Endothelial cell of umbilical vein (primary cell): ENCODE measurements at regions not wholly inside any gene's neighbourhood (a gene's known extent, or its start where the extent isn't known, plus 50 kb on each side); places are given as distances from the start of the nearest gene placed in this dataset.
"Not testable (repeated sequence)": the region's sequence is repeated elsewhere in the genome, so short reads cannot be mapped to it uniquely, and the experiment has no call there.

ENCODE experiments used
- BruUV-seq: library from RNA; stranded (reverse); fragments of 400-500 nt; replicated peaks from 2 replicates; lab custom pipeline; 2021; lab: Mats Ljungman, UMichigan
- CTCF ChIA-PET: fragments of 300-600, 350-600 bp; sonication (Branson Sonifier 250); formaldehyde crosslinking; loops from one replicate; lab custom pipeline; 2021; ENCODE audit warnings: antibody characterized with exemption, inconsistent platforms; lab: Charles Lee
- POLR2A ChIA-PET: fragments of 300-600, 350-600 bp; sonication (Branson Sonifier 250); formaldehyde crosslinking; loops from one replicate; lab custom pipeline; 2021; ENCODE audit warnings: antibody characterized with exemption, inconsistent platforms; lab: Charles Lee
- DNase-seq: peaks from one replicate; pipeline ENCODE4 v3.0.0-alpha.2; 2011; ENCODE audit warnings: low read depth, low spot score
- FAIRE-seq: peaks from 2 replicates; lab custom pipeline; 2011; peaks lifted over from hg19 to GRCh38; lab: Jason Lieb, UNC
- H2AFZ ChIP-seq: 2 replicates; pipeline ENCODE4 v1.6.0; 2012; ENCODE audit warnings: low read depth, low read length, control low read depth, inconsistent platforms
- H3K27ac ChIP-seq: 2 replicates; pipeline ENCODE4 v1.5.1; 2011; ENCODE audit warnings: low read depth, mild to moderate bottlenecking, control low read depth, low read length, moderate library complexity; ENCODE audit not compliant: insufficient read depth
- H3K27me3 ChIP-seq, 2 experiments: 2 replicates each; pipeline versions ENCODE4 v1.6.0 to v1.6.1; 2011; ENCODE audit warnings: low read length in 2 of 2, mixed read lengths in 1 of 2; ENCODE audit not compliant: control insufficient read depth in 2 of 2, insufficient read depth in 2 of 2
- H3K36me3 ChIP-seq, 2 experiments: 2 replicates in 1 of 2; 3 replicates in 1 of 2; pipeline ENCODE4 v1.5.1; 2011; ENCODE audit warnings: low read length in 2 of 2, mild to moderate bottlenecking in 1 of 2, moderate library complexity in 1 of 2; ENCODE audit not compliant: control insufficient read depth in 2 of 2, insufficient read depth in 2 of 2; ENCODE audit errors: extremely low read depth in 1 of 2
- H3K4me1 ChIP-seq: 3 replicates; pipeline ENCODE4 v1.5.1; 2011; ENCODE audit warnings: mild to moderate bottlenecking, low read length; ENCODE audit not compliant: control insufficient read depth, insufficient read depth; ENCODE audit errors: extremely low read depth
- H3K4me2 ChIP-seq: 2 replicates; pipeline ENCODE4 v1.6.1; 2011; ENCODE audit warnings: low read length, control low read depth, mixed read lengths; ENCODE audit not compliant: insufficient read depth
- H3K4me3 ChIP-seq, 3 experiments: fragments of 200-600 bp in 1 of 3; sonication (generic), shearing (Covaris generic) in 1 of 3; replicated peaks in 1 of 3; 2 replicates each; pipeline ENCODE4 v1.5.1; 2011 to 2016; ENCODE audit warnings: control low read depth in 3 of 3, low read length in 3 of 3, mild to moderate bottlenecking in 2 of 3, inconsistent platforms in 1 of 3, low read depth in 1 of 3, moderate library complexity in 1 of 3; ENCODE audit not compliant: insufficient read depth in 1 of 3
- H3K79me2 ChIP-seq: 2 replicates; pipeline ENCODE4 v1.6.0; 2012; ENCODE audit warnings: low read length, inconsistent platforms; ENCODE audit not compliant: control insufficient read depth, insufficient read depth
- H3K9ac ChIP-seq: replicated peaks from 2 replicates; pipeline ENCODE3; 2011; ENCODE audit warnings: low read length, control low read depth; ENCODE audit not compliant: insufficient read depth; ENCODE audit errors: extremely low read depth
- H3K9me1 ChIP-seq: replicated peaks from 3 replicates; pipeline ENCODE4 v1.6.0; 2011; ENCODE audit warnings: mild to moderate bottlenecking, low read length; ENCODE audit not compliant: control insufficient read depth, insufficient read depth; ENCODE audit errors: extremely low read depth
- H3K9me3 ChIP-seq: replicated peaks from 2 replicates; pipeline ENCODE4 v1.5.1; 2012; ENCODE audit warnings: low read length, inconsistent platforms; ENCODE audit not compliant: control insufficient read depth, insufficient read depth
- H4K20me1 ChIP-seq: replicated peaks from 2 replicates; pipeline ENCODE3; 2011; ENCODE audit warnings: mild to moderate bottlenecking, low read length; ENCODE audit not compliant: control insufficient read depth, insufficient read depth; ENCODE audit errors: extremely low read depth
- dilution Hi-C: fragments of 300-500 bp; cut with MboI; formaldehyde crosslinking; loops from one replicate; pipeline ENCODE4 v1.15.0; 2019; ENCODE audit warnings: low sequenced_read_pairs; ENCODE audit not compliant: extremely low pct_ligation_motif_present
- intact Hi-C: fragments of 100-400 bp; cut with micrococcal nuclease; formaldehyde crosslinking; loops from one replicate; pipeline ENCODE4 v1.10.0; 2022

DNA sequence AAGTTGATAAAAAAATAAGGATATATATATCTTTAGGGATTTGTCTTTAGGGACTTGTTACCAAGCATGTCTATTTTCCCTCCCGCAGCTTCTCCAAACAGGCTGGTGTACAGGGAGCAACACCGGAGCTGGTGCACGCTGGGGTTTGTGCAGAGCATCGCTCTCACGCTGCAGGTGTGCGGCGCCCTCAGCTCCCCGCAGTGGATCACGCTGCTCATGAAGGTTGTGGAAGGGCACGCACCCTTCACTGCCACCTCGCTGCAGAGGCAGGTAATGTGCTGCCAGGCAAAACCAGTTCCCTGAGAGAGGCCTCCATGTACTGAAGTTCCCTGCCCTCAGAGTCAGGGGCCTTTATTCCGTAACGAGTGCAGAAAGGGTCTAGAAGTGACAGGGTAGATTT is 101.0 kb downstream of the GOLGA6L22 start:
- FAIRE-seq, H3K9ac ChIP-seq, H3K9me3 ChIP-seq, H3K27ac ChIP-seq, POLR2A ChIA-PET, intact Hi-C loops, H3K27me3 ChIP-seq, BruUV-seq, H3K36me3 ChIP-seq, H4K20me1 ChIP-seq, CTCF ChIA-PET, H3K4me2 ChIP-seq, H3K9me1 ChIP-seq, DNase-seq, dilution Hi-C loops, H3K4me1 ChIP-seq, H2AFZ ChIP-seq, H3K4me3 ChIP-seq, H3K79me2 ChIP-seq: not testable (repeated sequence)

DNA sequence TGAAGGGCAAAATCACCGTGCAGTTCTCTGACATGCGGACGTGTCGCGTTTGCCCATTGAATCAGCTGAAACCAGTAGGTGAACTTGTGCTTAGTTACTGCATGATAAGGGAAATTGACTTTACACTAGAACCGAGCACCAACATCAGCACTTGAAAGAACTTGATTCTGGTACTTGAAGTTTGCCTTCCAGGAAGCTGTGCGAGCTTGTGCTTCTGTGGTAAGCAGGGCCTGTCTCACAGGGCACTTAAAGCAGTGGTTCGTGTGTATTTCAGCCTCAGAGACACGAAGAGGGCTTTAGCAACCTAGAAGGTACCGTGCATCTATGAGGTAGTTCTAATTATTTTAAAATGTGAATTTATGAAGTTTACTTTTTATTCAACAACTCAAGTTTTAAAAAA is 103.0 kb downstream of the GOLGA6L22 start:
- POLR2A ChIA-PET, CTCF ChIA-PET, H3K9me1 ChIP-seq, H3K9me3 ChIP-seq, H2AFZ ChIP-seq, H3K4me2 ChIP-seq, H3K4me1 ChIP-seq, H4K20me1 ChIP-seq, intact Hi-C loops, BruUV-seq, H3K9ac ChIP-seq, DNase-seq, H3K27me3 ChIP-seq, dilution Hi-C loops, H3K4me3 ChIP-seq, H3K36me3 ChIP-seq, H3K79me2 ChIP-seq, FAIRE-seq, H3K27ac ChIP-seq: not testable (repeated sequence)

GRCh38 chr15:22566510-22566909 is 107.8 kb downstream of the GOLGA6L22 start:
- H3K4me3 ChIP-seq, FAIRE-seq, H3K9me1 ChIP-seq, H3K4me1 ChIP-seq, CTCF ChIA-PET, H3K9me3 ChIP-seq, intact Hi-C loops, DNase-seq, H4K20me1 ChIP-seq, H3K36me3 ChIP-seq, H3K27ac ChIP-seq, H3K27me3 ChIP-seq, H2AFZ ChIP-seq, BruUV-seq, H3K4me2 ChIP-seq, H3K79me2 ChIP-seq, POLR2A ChIA-PET, dilution Hi-C loops, H3K9ac ChIP-seq: not testable (repeated sequence)

- dilution Hi-C loops, FAIRE-seq: not testable (repeated sequence)
These were observed 110.8 kb downstream of the GOLGA6L22 start for GRCh38 chr15:22569486-22569885.

More at GRCh38 chr15:22569486-22569885, 110.8 kb downstream of the GOLGA6L22 start:
- H3K4me3 ChIP-seq, CTCF ChIA-PET, H3K4me2 ChIP-seq, H3K4me1 ChIP-seq, intact Hi-C loops, POLR2A ChIA-PET, H3K9me1 ChIP-seq, H3K27me3 ChIP-seq, H2AFZ ChIP-seq, H3K27ac ChIP-seq, H3K79me2 ChIP-seq, H3K9ac ChIP-seq, DNase-seq, H3K9me3 ChIP-seq, BruUV-seq, H4K20me1 ChIP-seq, H3K36me3 ChIP-seq: not testable (repeated sequence)
